ENCODE measurements at regions not wholly inside any gene's neighbourhood (a gene's known extent, or its start where the extent isn't known, plus 50 kb on each side); places are given as distances from the start of the nearest gene placed in this dataset.

- Histone ChIP-seq H3K27me3 (ENCODE audit: control insufficient read depth, insufficient read depth, low read length) (no peaks in the 10 kb centered on the region), H3K4me3 (ENCODE audit: low read depth, low read length) (no peak overlapping the region), H3K9me3 (ENCODE audit: control insufficient read depth, insufficient read depth, low read length) (no peaks in the 10 kb centered on the region), H3K4me1 (ENCODE audit: control insufficient read depth, insufficient read depth, low read length) (peaks cover 16% of the 10 kb centered on the region), H3K9ac (ENCODE audit: low read depth, low read length) (no peak overlapping the region), H3K36me3 (ENCODE audit: control insufficient read depth, insufficient read depth, low read length) (no peaks in the 10 kb centered on the region), H3K27ac (ENCODE audit: low read depth, low read length) (no peak overlapping the region)
Measured at GRCh38 chr4:41373221-41373620, 116.5 kb downstream of the UCHL1 start.

GRCh38 chr4:41374490-41374889, 117.8 kb downstream of the UCHL1 start:
- Histone ChIP-seq H3K27me3 (ENCODE audit: control insufficient read depth, insufficient read depth, low read length) (no peaks in the 10 kb centered on the region), H3K4me3 (ENCODE audit: low read depth, low read length) (no peak overlapping the region), H3K4me1 (ENCODE audit: control insufficient read depth, insufficient read depth, low read length) (peaks cover 12% of the 10 kb centered on the region), H3K36me3 (ENCODE audit: control insufficient read depth, insufficient read depth, low read length) (no peaks in the 10 kb centered on the region), H3K27ac (ENCODE audit: low read depth, low read length) (no peak overlapping the region), H3K9me3 (ENCODE audit: control insufficient read depth, insufficient read depth, low read length) (no peaks in the 10 kb centered on the region; the same call in 1 of the 2 replicates), H3K9ac (ENCODE audit: low read depth, low read length) (no peak overlapping the region)

- H3K27me3 ChIP-seq (ENCODE audit: control insufficient read depth, insufficient read depth, low read length): no peaks in the 10 kb centered on the region
- peaks cover 8% of the 10 kb centered on the region; the same call in 1 of the 2 replicates for H3K4me1 ChIP-seq (ENCODE audit: control insufficient read depth, insufficient read depth, low read length)
- no peak overlapping the region for H3K4me3 ChIP-seq (ENCODE audit: low read depth, low read length)
- H3K36me3 ChIP-seq (ENCODE audit: control insufficient read depth, insufficient read depth, low read length): no peaks in the 10 kb centered on the region
- H3K9ac ChIP-seq (ENCODE audit: low read depth, low read length): no peak overlapping the region
- no peaks in the 10 kb centered on the region; the same call in 1 of the 2 replicates for H3K9me3 ChIP-seq (ENCODE audit: control insufficient read depth, insufficient read depth, low read length)
- no peak overlapping the region for H3K27ac ChIP-seq (ENCODE audit: low read depth, low read length)
Measured at GRCh38 chr4:41375561-41375960, 118.8 kb downstream of the UCHL1 start.

GRCh38 chr4:41377196-41377595, 120.5 kb downstream of the UCHL1 start:
- H3K4me1 ChIP-seq (ENCODE audit: control insufficient read depth, insufficient read depth, low read length): peaks cover 8% of the 10 kb centered on the region; the same call in 1 of the 2 replicates
- H3K9ac ChIP-seq (ENCODE audit: low read depth, low read length): no peak overlapping the region
- H3K27me3 ChIP-seq (ENCODE audit: control insufficient read depth, insufficient read depth, low read length): no peaks in the 10 kb centered on the region
- H3K36me3 ChIP-seq (ENCODE audit: control insufficient read depth, insufficient read depth, low read length): no peaks in the 10 kb centered on the region
- no peaks in the 10 kb centered on the region; the same call in 1 of the 2 replicates for H3K9me3 ChIP-seq (ENCODE audit: control insufficient read depth, insufficient read depth, low read length)
- no peak overlapping the region for H3K27ac ChIP-seq (ENCODE audit: low read depth, low read length)
- no peak overlapping the region for H3K4me3 ChIP-seq (ENCODE audit: low read depth, low read length)

GRCh38 chr4:41379230-41379629, 122.5 kb downstream of the UCHL1 start:
- H3K27ac ChIP-seq (ENCODE audit: low read depth, low read length): no peak overlapping the region
- no peaks in the 10 kb centered on the region for H3K27me3 ChIP-seq (ENCODE audit: control insufficient read depth, insufficient read depth, low read length)
- H3K9me3 ChIP-seq (ENCODE audit: control insufficient read depth, insufficient read depth, low read length): no peaks in the 10 kb centered on the region; the same call in 1 of the 2 replicates
- peaks cover 8% of the 10 kb centered on the region; the same call in 1 of the 2 replicates for H3K4me1 ChIP-seq (ENCODE audit: control insufficient read depth, insufficient read depth, low read length)
- H3K36me3 ChIP-seq (ENCODE audit: control insufficient read depth, insufficient read depth, low read length): no peaks in the 10 kb centered on the region
- H3K9ac ChIP-seq (ENCODE audit: low read depth, low read length): no peak overlapping the region
- H3K4me3 ChIP-seq (ENCODE audit: low read depth, low read length): no peak overlapping the region

- Histone ChIP-seq H3K27me3 (ENCODE audit: control insufficient read depth, insufficient read depth, low read length) (no peaks in the 10 kb centered on the region), H3K9ac (ENCODE audit: low read depth, low read length) (no peak overlapping the region), H3K4me1 (ENCODE audit: control insufficient read depth, insufficient read depth, low read length) (peaks cover under 1% of the 10 kb centered on the region; the same call in 1 of the 2 replicates), H3K9me3 (ENCODE audit: control insufficient read depth, insufficient read depth, low read length) (no peaks in the 10 kb centered on the region; the same call in 1 of the 2 replicates), H3K36me3 (ENCODE audit: control insufficient read depth, insufficient read depth, low read length) (no peaks in the 10 kb centered on the region), H3K27ac (ENCODE audit: low read depth, low read length) (no peak overlapping the region), H3K4me3 (ENCODE audit: low read depth, low read length) (no peak overlapping the region)
Measured at GRCh38 chr4:41380511-41381157, 123.9 kb downstream of the UCHL1 start.

- H3K9me3 ChIP-seq (ENCODE audit: control insufficient read depth, insufficient read depth, low read length): no peaks in the 10 kb centered on the region; the same call in 1 of the 2 replicates
- no peak overlapping the region for H3K9ac ChIP-seq (ENCODE audit: low read depth, low read length)
- no peak overlapping the region for H3K4me3 ChIP-seq (ENCODE audit: low read depth, low read length)
- no peaks in the 10 kb centered on the region for H3K36me3 ChIP-seq (ENCODE audit: control insufficient read depth, insufficient read depth, low read length)
- H3K27me3 ChIP-seq (ENCODE audit: control insufficient read depth, insufficient read depth, low read length): no peaks in the 10 kb centered on the region
- H3K27ac ChIP-seq (ENCODE audit: low read depth, low read length): no peak overlapping the region
- H3K4me1 ChIP-seq (ENCODE audit: control insufficient read depth, insufficient read depth, low read length): no peaks in the 10 kb centered on the region; the same call in 1 of the 2 replicates
Measured at GRCh38 chr4:41381384-41381783, 124.7 kb downstream of the UCHL1 start.

GRCh38 chr4:41384992-41385391, 128.3 kb downstream of the UCHL1 start:
- Histone ChIP-seq H3K4me1 (ENCODE audit: control insufficient read depth, insufficient read depth, low read length) (peaks cover 2% of the 10 kb centered on the region; the same call in 1 of the 2 replicates), H3K36me3 (ENCODE audit: control insufficient read depth, insufficient read depth, low read length) (no peaks in the 10 kb centered on the region), H3K27ac (ENCODE audit: low read depth, low read length) (no peak overlapping the region), H3K27me3 (ENCODE audit: control insufficient read depth, insufficient read depth, low read length) (no peaks in the 10 kb centered on the region), H3K4me3 (ENCODE audit: low read depth, low read length) (no peak overlapping the region), H3K9ac (ENCODE audit: low read depth, low read length) (no peak overlapping the region), H3K9me3 (ENCODE audit: control insufficient read depth, insufficient read depth, low read length) (no peaks in the 10 kb centered on the region)

GRCh38 chr4:41385481-41385880, 128.8 kb downstream of the UCHL1 start:
- no peaks in the 10 kb centered on the region for H3K36me3 ChIP-seq (ENCODE audit: control insufficient read depth, insufficient read depth, low read length)
- H3K27me3 ChIP-seq (ENCODE audit: control insufficient read depth, insufficient read depth, low read length): no peaks in the 10 kb centered on the region
- H3K27ac ChIP-seq (ENCODE audit: low read depth, low read length): no peak overlapping the region
- no peak overlapping the region for H3K9ac ChIP-seq (ENCODE audit: low read depth, low read length)
- no peaks in the 10 kb centered on the region for H3K9me3 ChIP-seq (ENCODE audit: control insufficient read depth, insufficient read depth, low read length)
- H3K4me3 ChIP-seq (ENCODE audit: low read depth, low read length): no peak overlapping the region
- H3K4me1 ChIP-seq (ENCODE audit: control insufficient read depth, insufficient read depth, low read length): peaks cover 3% of the 10 kb centered on the region; the same call in 1 of the 2 replicates

GRCh38 chr4:41388080-41388479, 131.4 kb downstream of the UCHL1 start:
- Histone ChIP-seq H3K27ac (ENCODE audit: low read depth, low read length) (no peak overlapping the region), H3K4me3 (ENCODE audit: low read depth, low read length) (no peak overlapping the region), H3K36me3 (ENCODE audit: control insufficient read depth, insufficient read depth, low read length) (no peaks in the 10 kb centered on the region), H3K4me1 (ENCODE audit: control insufficient read depth, insufficient read depth, low read length) (peaks cover 3% of the 10 kb centered on the region; the same call in 1 of the 2 replicates), H3K9me3 (ENCODE audit: control insufficient read depth, insufficient read depth, low read length) (no peaks in the 10 kb centered on the region), H3K27me3 (ENCODE audit: control insufficient read depth, insufficient read depth, low read length) (no peaks in the 10 kb centered on the region), H3K9ac (ENCODE audit: low read depth, low read length) (no peak overlapping the region)

- Histone ChIP-seq H3K4me1 (ENCODE audit: control insufficient read depth, insufficient read depth, low read length) (peaks cover 3% of the 10 kb centered on the region; the same call in 1 of the 2 replicates), H3K27ac (ENCODE audit: low read depth, low read length) (no peak overlapping the region), H3K9me3 (ENCODE audit: control insufficient read depth, insufficient read depth, low read length) (no peaks in the 10 kb centered on the region), H3K9ac (ENCODE audit: low read depth, low read length) (no peak overlapping the region), H3K27me3 (ENCODE audit: control insufficient read depth, insufficient read depth, low read length) (no peaks in the 10 kb centered on the region), H3K36me3 (ENCODE audit: control insufficient read depth, insufficient read depth, low read length) (no peaks in the 10 kb centered on the region), H3K4me3 (ENCODE audit: low read depth, low read length) (no peak overlapping the region)
Measured at GRCh38 chr4:41389356-41389755, 132.6 kb downstream of the UCHL1 start.

All from HUES48 (cell line).